IMR-90 (cell line): ENCODE measurements at regions not wholly inside any gene's neighbourhood (a gene's known extent, or its start where the extent isn't known, plus 50 kb on each side); places are given as distances from the start of the nearest gene placed in this dataset.

Experiments used
- ATAC-seq: fragments of 200-7000 bp; cut with Tn5 transposase; 2 replicates; pipeline ENCODE4 v1.9.1; 2020; ENCODE audit warnings: low read depth, mild to moderate bottlenecking, moderate library complexity
- BruUV-seq: library from RNA; stranded (reverse); fragments of 400-500 nt; replicated peaks from 2 replicates; lab custom pipeline; 2021; lab: Mats Ljungman, UMichigan
- CTCF ChIA-PET: fragments of 300-600 bp; formaldehyde crosslinking; extraction: SDS; loops from one replicate; lab custom pipeline; 2021; ENCODE audit warnings: antibody characterized with exemption; lab: Yijun Ruan, JAX
- POLR2A ChIA-PET: fragments of 300-600 bp; sonication (Branson Sonifier 250); formaldehyde crosslinking; loops from one replicate; lab custom pipeline; 2022; ENCODE audit warnings: antibody characterized with exemption; ENCODE audit not compliant: unreplicated experiment; lab: Charles Lee
- DNase-seq: peaks from one replicate; pipeline ENCODE4 v3.0.0; 2013
- H2AFZ ChIP-seq: replicated peaks from 2 replicates; pipeline ENCODE3; 2013; ENCODE audit warnings: low read length, mild to moderate bottlenecking; ENCODE audit not compliant: poor library complexity
- H2AK5ac ChIP-seq: 2 replicates; pipeline ENCODE4 v1.6.1; 2013; ENCODE audit warnings: low read depth, low read length, inconsistent platforms
- H2AK9ac ChIP-seq: replicated peaks from 2 replicates; pipeline ENCODE3; 2013; ENCODE audit warnings: mild to moderate bottlenecking, low read depth, low read length, moderate library complexity; ENCODE audit not compliant: poor library complexity
- H2BK120ac ChIP-seq: 2 replicates; pipeline ENCODE4 v1.6.1; 2013; ENCODE audit warnings: low read depth, low read length, inconsistent platforms
- H2BK15ac ChIP-seq: 3 replicates; pipeline ENCODE4 v1.6.1; 2013; ENCODE audit warnings: low read depth, low read length, inconsistent platforms
- H2BK20ac ChIP-seq: 2 replicates; pipeline ENCODE4 v1.6.1; 2013; ENCODE audit warnings: low read depth, mild to moderate bottlenecking, inconsistent platforms, low read length, moderate library complexity
- H2BK5ac ChIP-seq: 2 replicates; pipeline ENCODE4 v1.6.1; 2013; ENCODE audit warnings: mild to moderate bottlenecking, low read depth, low read length, inconsistent platforms; ENCODE audit not compliant: poor library complexity, severe bottlenecking
- H3K14ac ChIP-seq: replicated peaks from 2 replicates; pipeline ENCODE4 v1.6.1; 2013; ENCODE audit warnings: low read depth, low read length, inconsistent platforms
- H3K18ac ChIP-seq: 2 replicates; pipeline ENCODE4 v1.6.1; 2013; ENCODE audit warnings: low read depth, low read length, control low read depth
- H3K23ac ChIP-seq: 2 replicates; pipeline ENCODE4 v1.6.1; 2013; ENCODE audit warnings: low read depth, low read length, inconsistent platforms
- H3K27ac ChIP-seq: 2 replicates; pipeline ENCODE4 v1.5.1; 2013; ENCODE audit warnings: mild to moderate bottlenecking, control low read depth, low read length; ENCODE audit not compliant: insufficient read depth
- H3K27me3 ChIP-seq: 2 replicates; pipeline ENCODE4 v1.6.1; 2013; ENCODE audit warnings: low read length; ENCODE audit not compliant: control insufficient read depth, insufficient read depth
- H3K36me3 ChIP-seq: 2 replicates; pipeline ENCODE4 v1.6.1; 2013; ENCODE audit warnings: low read length, mixed read lengths; ENCODE audit not compliant: control insufficient read depth, insufficient read depth
- H3K4ac ChIP-seq: 2 replicates; pipeline ENCODE4 v1.6.1; 2013; ENCODE audit warnings: low read depth, low read length, inconsistent platforms
- H3K4me1 ChIP-seq: 2 replicates; pipeline ENCODE4 v1.6.1; 2013; ENCODE audit warnings: low read length, mixed read lengths; ENCODE audit not compliant: control insufficient read depth, insufficient read depth
- H3K4me2 ChIP-seq: 2 replicates; pipeline ENCODE4 v1.6.1; 2013; ENCODE audit warnings: low read depth, mild to moderate bottlenecking, control low read depth, low read length, moderate library complexity
- H3K4me3 ChIP-seq: 2 replicates; pipeline ENCODE4 v1.5.1; 2013; ENCODE audit warnings: low read depth, mild to moderate bottlenecking, control low read depth, low read length, moderate library complexity; ENCODE audit not compliant: insufficient read depth
- H3K56ac ChIP-seq: 2 replicates; pipeline ENCODE4 v1.6.1; 2013; ENCODE audit warnings: low read length, inconsistent platforms; ENCODE audit not compliant: insufficient read depth; ENCODE audit errors: extremely low read depth
- H3K79me1 ChIP-seq, 2 experiments: 2 replicates each; pipeline ENCODE4 v1.6.1; 2013; ENCODE audit warnings: low read length in 2 of 2, inconsistent platforms in 1 of 2, low read depth in 1 of 2
- H3K9ac ChIP-seq: 2 replicates; pipeline ENCODE4 v1.6.1; 2013; ENCODE audit warnings: low read depth, low read length, control low read depth
- H3K9me1 ChIP-seq: 2 replicates; pipeline ENCODE4 v1.6.1; 2013; ENCODE audit warnings: low read length, inconsistent platforms; ENCODE audit not compliant: insufficient read depth
- H3K9me3 ChIP-seq: 2 replicates; pipeline ENCODE4 v1.6.1; 2013; ENCODE audit warnings: low read length; ENCODE audit not compliant: control insufficient read depth, insufficient read depth
- H4K20me1 ChIP-seq: 2 replicates; pipeline ENCODE4 v1.6.1; 2013; ENCODE audit warnings: low read length, inconsistent platforms; ENCODE audit not compliant: insufficient read depth
- H4K5ac ChIP-seq: 2 replicates; pipeline ENCODE4 v1.6.1; 2013; ENCODE audit warnings: mild to moderate bottlenecking, low read depth, low read length, control low read depth
- H4K8ac ChIP-seq, 2 experiments: 2 replicates each; pipeline ENCODE4 v1.6.1; 2013; ENCODE audit warnings: low read depth in 2 of 2, low read length in 2 of 2, control low read depth in 1 of 2, inconsistent platforms in 1 of 2
- H4K91ac ChIP-seq: 2 replicates; pipeline ENCODE4 v1.6.1; 2013; ENCODE audit warnings: low read depth, low read length, inconsistent platforms; ENCODE audit not compliant: insufficient read depth
- CEBPB ChIP-seq: IDR thresholded peaks from 2 replicates; pipeline ENCODE4 v1.6.1; 2012; ENCODE audit warnings: low read depth, low read length, improper control_type of control experiment
- CHD1 ChIP-seq: IDR thresholded peaks from 2 replicates; pipeline ENCODE4 v1.6.1; 2012; ENCODE audit warnings: low read depth, low read length, improper control_type of control experiment
- POLR2A ChIP-seq: IDR thresholded peaks from 2 replicates; pipeline ENCODE4 v1.6.1; 2012; ENCODE audit warnings: mild to moderate bottlenecking, low read depth, low read length
- USF2 ChIP-seq: fragments of 150-350 bp; IDR thresholded peaks from 2 replicates; pipeline ENCODE4 v1.6.1; 2017; ENCODE audit warnings: mild to moderate bottlenecking, antibody characterized with exemption, low read length, low read depth
- WGBS, 2 experiments: methylation state at CpG; one replicate each; pipeline versions ENCODE4 v1.1.5 to v1.1.7; 2013; ENCODE audit warnings: missing lambda C conversion rate in 2 of 2; ENCODE audit not compliant: insufficient read length in 1 of 2; ENCODE audit errors: extremely low coverage in 2 of 2; 5-methylcytosine and 5-hydroxymethylcytosine counted together
- dilution Hi-C: fragments of 300-500 bp; cut with HindIII; formaldehyde crosslinking; loops from one replicate; pipeline ENCODE4 v1.14.3; 2018; ENCODE audit warnings: low sequenced_read_pairs; ENCODE audit not compliant: unreplicated experiment
- in situ Hi-C: fragments of 300-500 bp; cut with MboI; formaldehyde crosslinking; loops from 3 replicates; pipeline ENCODE4 v1.14.3; 2019; ENCODE audit warnings: low sequenced_read_pairs, inconsistent platforms, mixed read lengths
- intact Hi-C: fragments of 100-400 bp; cut with micrococcal nuclease; formaldehyde crosslinking; loops from 2 replicates; pipeline ENCODE4 v1.10.0; 2022
- TF ChIP-seq, protein P1 (sequence below): fragments of 150-350 bp; IDR thresholded peaks from 2 replicates; pipeline ENCODE4 v1.6.1; 2016; ENCODE audit warnings: low read depth, mild to moderate bottlenecking, low read length, moderate library complexity, borderline replicate concordance

- Histone ChIP-seq H3K27ac (no peak overlapping the region), H3K4me3 (no peak overlapping the region), H2AK9ac (no peak overlapping the region), H4K20me1 (no peaks in the 10 kb centered on the region), H2BK120ac (no peak overlapping the region), H3K9ac (no peak overlapping the region), H3K27me3 (no peaks in the 10 kb centered on the region), H3K56ac (no peak overlapping the region), H3K36me3 (no peaks in the 10 kb centered on the region), H3K23ac (no peak overlapping the region), H4K91ac (no peak overlapping the region), H3K9me1 (no peaks in the 10 kb centered on the region), H3K4ac (no peak overlapping the region), H3K4me2 (no peak overlapping the region), H4K5ac (no peak overlapping the region), H3K18ac (no peak overlapping the region), H2AK5ac (no peak overlapping the region), H3K14ac (no peak overlapping the region), H2BK20ac (no peak overlapping the region), H3K9me3 (no peaks in the 10 kb centered on the region), H3K4me1 (no peaks in the 10 kb centered on the region), H3K79me1 (no peaks in the 10 kb centered on the region), H2AFZ (no peak overlapping the region), H2BK5ac (no peak overlapping the region), H2BK15ac (no peak overlapping the region), H4K8ac (no peak overlapping the region)
- WGBS, 2 experiments, result no CpG with 5 or more reads among the region's 3 CpGs
- TF ChIP-seq, protein P1, sequence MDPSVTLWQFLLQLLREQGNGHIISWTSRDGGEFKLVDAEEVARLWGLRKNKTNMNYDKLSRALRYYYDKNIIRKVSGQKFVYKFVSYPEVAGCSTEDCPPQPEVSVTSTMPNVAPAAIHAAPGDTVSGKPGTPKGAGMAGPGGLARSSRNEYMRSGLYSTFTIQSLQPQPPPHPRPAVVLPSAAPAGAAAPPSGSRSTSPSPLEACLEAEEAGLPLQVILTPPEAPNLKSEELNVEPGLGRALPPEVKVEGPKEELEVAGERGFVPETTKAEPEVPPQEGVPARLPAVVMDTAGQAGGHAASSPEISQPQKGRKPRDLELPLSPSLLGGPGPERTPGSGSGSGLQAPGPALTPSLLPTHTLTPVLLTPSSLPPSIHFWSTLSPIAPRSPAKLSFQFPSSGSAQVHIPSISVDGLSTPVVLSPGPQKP, result no peak
- TF ChIP-seq POLR2A, result no peak
- TF ChIP-seq CEBPB, result no peak
- no peak for TF ChIP-seq USF2
- no peak for TF ChIP-seq CHD1
- intact Hi-C loops (no loop called here), in situ Hi-C loops (no loop called here), dilution Hi-C loops (no loop called here)
- ChIA-PET POLR2A (no interaction called here), CTCF (no interaction called here)
- BruUV-seq, result no TSS peak
- ATAC-seq (no peak), DNase-seq (no peak)
These were observed 226.5 kb upstream of the GPR149 start for GRCh38 chr3:154656486-154656885.
